ENCODE measurements at regions not wholly inside any gene's neighbourhood (a gene's known extent, or its start where the extent isn't known, plus 50 kb on each side); places are given as distances from the start of the nearest gene placed in this dataset.

DNA sequence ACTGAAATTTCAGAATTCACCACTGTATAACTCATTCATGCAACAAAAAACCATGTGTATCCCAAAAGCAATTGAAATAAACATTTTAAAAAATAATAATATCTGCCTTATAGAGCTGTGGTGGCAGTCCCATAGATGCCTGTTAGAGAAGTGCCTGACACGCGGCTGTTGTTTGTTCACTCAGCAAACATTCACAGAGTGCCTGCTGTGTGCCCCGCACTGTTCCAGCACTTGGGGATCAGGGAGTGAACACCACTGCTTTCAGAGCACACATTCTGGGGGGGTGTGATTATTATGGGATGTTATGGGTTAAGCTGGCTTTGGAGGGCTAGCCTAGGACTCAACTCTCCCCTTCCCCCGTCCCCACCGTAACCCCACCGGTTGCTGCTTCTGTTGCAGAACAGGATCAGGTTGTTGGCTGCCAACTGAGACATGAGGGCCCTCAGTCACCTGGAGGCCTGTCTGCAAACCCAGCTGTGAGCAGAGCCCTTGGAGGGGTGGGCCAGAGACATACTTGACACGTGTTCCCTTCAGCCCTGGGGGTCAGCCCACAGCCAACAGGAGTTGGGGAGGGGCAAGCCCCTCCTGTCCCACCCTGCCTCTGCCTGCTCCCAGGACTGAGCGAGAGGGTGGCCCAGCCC, 103.3 kb upstream of the CIBAR2 start:
- DNase-seq (ENCODE audit: low read depth) = no peak

DNA sequence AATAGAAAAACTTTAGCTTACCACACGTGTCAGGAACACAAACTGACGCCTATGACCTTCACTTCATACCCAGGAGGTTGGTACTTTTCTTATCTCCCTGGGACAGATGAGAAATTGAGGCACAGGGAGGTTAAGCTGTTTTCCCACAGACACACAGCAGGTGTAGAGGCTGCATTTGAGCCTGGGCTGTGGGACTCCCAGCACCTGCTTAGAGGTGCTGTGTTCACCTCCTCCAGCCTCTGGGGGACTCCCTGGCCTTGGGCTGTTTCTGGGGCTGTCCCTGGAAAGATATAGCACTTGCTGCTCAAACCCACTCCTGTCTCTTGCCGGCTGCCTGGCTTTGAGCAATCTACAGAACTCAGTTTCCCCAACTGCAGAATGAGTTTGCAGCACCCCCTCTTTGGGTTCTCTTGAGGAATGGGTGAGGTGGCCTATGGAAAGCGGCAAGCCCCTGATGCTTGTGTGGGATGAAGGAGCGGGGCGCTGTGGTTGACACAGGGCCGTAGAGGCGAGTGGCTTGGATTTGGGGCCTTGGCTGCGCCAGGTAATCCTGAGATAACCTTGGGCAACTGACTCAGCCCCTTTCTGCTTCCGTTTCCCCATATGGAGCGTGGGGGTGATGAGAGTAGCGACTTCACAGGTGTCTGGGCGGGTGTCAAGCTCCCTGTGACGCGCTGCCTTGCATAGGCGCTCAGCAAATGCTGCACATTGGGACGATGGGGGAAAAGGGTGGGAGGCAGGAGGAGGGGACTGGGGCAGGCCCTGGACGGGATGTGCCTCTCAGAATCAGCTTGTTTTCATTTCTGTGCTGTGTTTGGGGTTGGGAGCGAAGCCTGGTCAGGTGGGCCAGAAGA, 104.5 kb upstream of the CIBAR2 start:
- DNase-seq (ENCODE audit: low read depth) = no peak
- no peak overlapping the region for H3K4me3 ChIP-seq (ENCODE audit: low read depth, low read length)
- TF ChIP-seq, protein P1, sequence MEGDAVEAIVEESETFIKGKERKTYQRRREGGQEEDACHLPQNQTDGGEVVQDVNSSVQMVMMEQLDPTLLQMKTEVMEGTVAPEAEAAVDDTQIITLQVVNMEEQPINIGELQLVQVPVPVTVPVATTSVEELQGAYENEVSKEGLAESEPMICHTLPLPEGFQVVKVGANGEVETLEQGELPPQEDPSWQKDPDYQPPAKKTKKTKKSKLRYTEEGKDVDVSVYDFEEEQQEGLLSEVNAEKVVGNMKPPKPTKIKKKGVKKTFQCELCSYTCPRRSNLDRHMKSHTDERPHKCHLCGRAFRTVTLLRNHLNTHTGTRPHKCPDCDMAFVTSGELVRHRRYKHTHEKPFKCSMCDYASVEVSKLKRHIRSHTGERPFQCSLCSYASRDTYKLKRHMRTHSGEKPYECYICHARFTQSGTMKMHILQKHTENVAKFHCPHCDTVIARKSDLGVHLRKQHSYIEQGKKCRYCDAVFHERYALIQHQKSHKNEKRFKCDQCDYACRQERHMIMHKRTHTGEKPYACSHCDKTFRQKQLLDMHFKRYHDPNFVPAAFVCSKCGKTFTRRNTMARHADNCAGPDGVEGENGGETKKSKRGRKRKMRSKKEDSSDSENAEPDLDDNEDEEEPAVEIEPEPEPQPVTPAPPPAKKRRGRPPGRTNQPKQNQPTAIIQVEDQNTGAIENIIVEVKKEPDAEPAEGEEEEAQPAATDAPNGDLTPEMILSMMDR (IDR thresholded peaks at IDR 0.05; ENCODE audit: insufficient read depth, low read length) = no peak

More for the DNA sequence above, 103.3 kb upstream of the CIBAR2 start:
- TF ChIP-seq, protein P1 (IDR thresholded peaks at IDR 0.05; ENCODE audit: insufficient read depth, low read length) = no peak
- no peak overlapping the region for H3K4me3 ChIP-seq (ENCODE audit: low read depth, low read length)

DNA sequence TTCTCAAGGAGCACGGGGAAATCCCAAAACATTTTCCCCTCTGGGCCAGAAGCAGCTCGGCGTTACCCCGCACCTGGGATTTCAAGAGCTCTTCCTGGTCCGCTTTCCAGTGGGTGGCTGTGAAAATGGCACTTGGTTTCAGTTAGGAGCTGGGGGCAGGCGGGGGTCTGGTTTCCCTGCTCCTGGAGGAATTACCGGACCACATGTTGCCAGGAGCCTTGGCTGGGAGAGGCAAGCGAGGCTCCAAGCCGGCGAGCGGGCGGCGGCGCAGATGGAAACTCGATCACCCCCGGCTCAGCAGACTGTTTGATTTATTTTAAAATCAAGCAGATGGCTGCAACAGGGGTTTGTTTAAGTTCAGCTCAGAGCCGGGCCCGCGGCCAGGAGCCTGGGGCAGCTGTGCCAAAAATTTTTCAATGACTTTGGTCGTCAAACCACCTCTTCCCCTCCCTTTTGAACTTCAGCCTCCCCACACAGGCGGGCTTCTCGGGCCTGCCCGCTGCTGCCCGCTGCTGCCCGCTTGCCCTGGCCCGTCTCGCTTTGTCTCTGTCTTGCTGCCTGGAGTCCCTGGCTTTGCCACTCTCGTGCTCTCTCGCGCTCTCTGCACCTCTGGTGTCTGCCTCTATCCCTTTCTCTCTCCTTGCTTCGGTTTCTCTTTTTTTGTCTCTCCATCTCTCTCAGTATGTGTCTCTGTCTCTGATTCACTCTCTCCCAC, 108.0 kb upstream of the CIBAR2 start:
- TF ChIP-seq, protein P1 (IDR thresholded peaks at IDR 0.05; ENCODE audit: insufficient read depth, low read length) = no peak
- H3K4me3 ChIP-seq (ENCODE audit: low read depth, low read length) = peak overlapping the region; percentile 45
- peak; percentile 88 for DNase-seq (ENCODE audit: low read depth)

DNA sequence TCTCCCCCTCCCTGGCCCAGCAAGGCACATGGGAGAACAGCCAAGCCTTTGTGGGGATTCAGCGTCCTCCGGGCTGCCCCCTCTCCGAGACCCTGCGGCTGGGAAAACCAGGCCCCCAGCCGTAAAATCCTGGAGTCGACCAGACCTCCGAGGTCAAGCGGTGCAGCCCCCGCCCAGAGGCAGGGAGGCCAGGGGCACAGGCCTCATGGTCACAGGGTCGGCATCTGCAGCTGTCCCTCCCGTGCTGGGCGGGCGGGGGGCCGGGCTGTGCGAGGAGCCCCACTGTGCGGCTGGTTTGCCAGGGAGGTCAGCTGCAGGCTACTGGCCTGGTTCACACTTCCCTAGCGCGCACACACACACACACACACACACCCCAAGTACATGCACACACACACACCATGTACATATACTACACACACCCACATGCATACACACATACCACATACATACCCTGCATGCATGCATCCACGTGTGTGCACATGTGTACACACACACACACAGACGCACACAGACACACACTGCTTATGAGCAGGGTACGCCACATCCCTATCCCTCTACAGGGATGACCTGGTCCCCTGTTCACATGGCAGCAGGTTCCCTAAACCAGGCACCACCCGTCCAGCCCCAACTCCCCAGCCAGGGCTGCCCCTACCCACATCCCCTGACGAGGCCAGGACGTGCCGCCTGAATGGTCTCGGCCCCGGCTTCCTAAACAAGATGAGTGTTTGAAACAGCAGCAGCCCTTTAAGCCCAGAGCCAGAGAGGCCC, 108.9 kb upstream of the CIBAR2 start:
- no peak overlapping the region for H3K4me3 ChIP-seq (ENCODE audit: low read depth, low read length)
- DNase-seq (ENCODE audit: low read depth) = no peak
- TF ChIP-seq, protein P1 (IDR thresholded peaks at IDR 0.05; ENCODE audit: insufficient read depth, low read length) = no peak

DNA sequence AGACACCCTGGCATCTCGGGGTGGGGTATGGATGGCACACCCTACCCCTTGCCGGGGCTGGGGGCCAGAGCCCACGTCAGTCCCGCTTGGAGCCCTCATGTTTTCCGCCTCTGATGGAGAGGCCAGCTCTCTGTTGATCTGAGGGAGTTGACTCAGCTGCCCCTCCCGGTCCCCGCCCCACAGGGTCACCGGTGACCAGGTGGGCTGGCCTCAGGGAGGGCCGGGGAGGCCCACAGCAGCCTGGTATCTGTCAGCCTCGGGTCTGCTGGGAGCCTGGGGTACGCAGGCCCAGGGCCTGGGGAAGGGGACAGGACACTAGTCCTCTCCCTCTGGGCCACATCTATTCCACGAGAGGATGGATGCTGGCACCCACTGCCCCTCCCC, 109.5 kb upstream of the CIBAR2 start:
- H3K4me3 ChIP-seq (ENCODE audit: low read depth, low read length) = no peak overlapping the region
- TF ChIP-seq, protein P1 (IDR thresholded peaks at IDR 0.05; ENCODE audit: insufficient read depth, low read length) = no peak
- DNase-seq (ENCODE audit: low read depth) = no peak

DNA sequence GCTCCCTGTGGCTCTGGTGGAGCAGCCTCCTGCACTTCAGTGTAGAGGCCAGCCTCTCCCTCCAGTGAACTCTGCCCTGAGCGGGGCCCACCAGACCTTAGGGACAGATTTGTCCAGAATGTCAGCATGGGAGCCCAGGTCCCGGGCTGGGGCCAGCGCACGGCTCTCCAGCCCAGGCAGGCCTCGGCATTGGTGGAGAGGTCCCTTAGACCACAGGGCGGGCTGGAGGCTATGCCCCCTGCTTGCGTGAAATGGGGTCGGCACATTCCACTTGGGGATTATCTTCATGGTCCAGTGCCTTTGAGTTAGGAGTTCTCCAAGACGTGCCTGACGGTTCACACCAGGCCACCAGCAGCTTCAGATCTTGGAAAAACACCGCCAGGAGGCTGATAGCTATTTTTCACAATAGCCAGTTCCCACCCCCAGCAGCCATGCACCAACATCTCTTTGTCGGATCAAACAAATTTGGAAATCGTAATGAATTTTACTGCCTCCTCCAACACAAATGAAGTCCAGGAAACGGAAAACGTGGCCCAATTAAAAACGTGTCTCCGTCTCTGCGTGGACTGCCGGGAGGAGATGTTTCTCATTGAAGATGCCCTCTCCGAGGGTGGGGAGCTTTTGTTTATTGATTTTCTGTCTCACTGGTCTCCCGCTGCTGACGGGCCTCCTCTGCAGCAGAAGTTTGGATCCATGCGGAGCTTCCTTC, 110.0 kb upstream of the CIBAR2 start:
- no peak for DNase-seq (ENCODE audit: low read depth)
- H3K4me3 ChIP-seq (ENCODE audit: low read depth, low read length) = no peak overlapping the region
- TF ChIP-seq, protein P1 (IDR thresholded peaks at IDR 0.05; ENCODE audit: insufficient read depth, low read length) = no peak

Measured in fibroblast of the aortic adventitia (primary cell).